ENCODE measurements at regions not wholly inside any gene's neighbourhood (a gene's known extent, or its start where the extent isn't known, plus 50 kb on each side); places are given as distances from the start of the nearest gene placed in this dataset.

DNA sequence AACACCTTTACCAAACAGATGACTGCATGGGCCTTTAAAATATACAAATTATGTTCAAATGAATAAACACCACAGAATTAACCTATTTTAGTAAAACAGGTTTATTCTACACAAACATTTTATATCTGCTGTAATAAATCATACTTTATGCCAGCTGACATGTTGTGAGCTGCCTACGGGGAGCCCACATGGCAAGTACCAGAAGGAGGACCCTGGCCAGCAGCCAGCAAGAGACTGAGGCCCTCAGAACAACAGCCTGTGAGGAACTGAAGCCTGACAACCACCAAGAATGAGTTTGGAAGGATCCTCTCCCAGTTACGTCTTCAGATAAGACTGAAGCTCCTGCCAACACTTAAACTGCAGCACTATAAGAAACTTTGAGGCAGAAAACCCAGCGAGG lies 377.0 kb downstream of the PDGFC start:
- Histone ChIP-seq H2AFZ (ENCODE audit: low read length) (no peak overlapping the region), H4K20me1 (ENCODE audit: insufficient read depth, low read length) (no peaks in the 10 kb centered on the region), H3K27ac (ENCODE audit: low read depth, low read length, poor library complexity, severe bottlenecking) (no peak overlapping the region), H3K9me3 (ENCODE audit: low read length) (no peaks in the 10 kb centered on the region), H3K79me2 (ENCODE audit: insufficient read depth, low read depth, low read length) (no peaks in the 10 kb centered on the region), H3K4me2 (ENCODE audit: low read length) (no peak overlapping the region), H3K4me3 (ENCODE audit: low read depth, low read length, poor library complexity, severe bottlenecking) (no peak overlapping the region), H3K36me3 (ENCODE audit: insufficient read depth, low read length) (no peaks in the 10 kb centered on the region), H3K9me2 (ENCODE audit: insufficient read depth, low read length) (no peaks in the 10 kb centered on the region), H3K4me1 (ENCODE audit: insufficient read depth, low read length, poor library complexity, severe bottlenecking) (no peaks in the 10 kb centered on the region)
- ChIA-PET POLR2A (no interaction called here), CTCF (ENCODE audit: unreplicated experiment) (no interaction called here)
- BruUV-seq (replicated peaks): no TSS peak
- TF ChIP-seq, protein P1, sequence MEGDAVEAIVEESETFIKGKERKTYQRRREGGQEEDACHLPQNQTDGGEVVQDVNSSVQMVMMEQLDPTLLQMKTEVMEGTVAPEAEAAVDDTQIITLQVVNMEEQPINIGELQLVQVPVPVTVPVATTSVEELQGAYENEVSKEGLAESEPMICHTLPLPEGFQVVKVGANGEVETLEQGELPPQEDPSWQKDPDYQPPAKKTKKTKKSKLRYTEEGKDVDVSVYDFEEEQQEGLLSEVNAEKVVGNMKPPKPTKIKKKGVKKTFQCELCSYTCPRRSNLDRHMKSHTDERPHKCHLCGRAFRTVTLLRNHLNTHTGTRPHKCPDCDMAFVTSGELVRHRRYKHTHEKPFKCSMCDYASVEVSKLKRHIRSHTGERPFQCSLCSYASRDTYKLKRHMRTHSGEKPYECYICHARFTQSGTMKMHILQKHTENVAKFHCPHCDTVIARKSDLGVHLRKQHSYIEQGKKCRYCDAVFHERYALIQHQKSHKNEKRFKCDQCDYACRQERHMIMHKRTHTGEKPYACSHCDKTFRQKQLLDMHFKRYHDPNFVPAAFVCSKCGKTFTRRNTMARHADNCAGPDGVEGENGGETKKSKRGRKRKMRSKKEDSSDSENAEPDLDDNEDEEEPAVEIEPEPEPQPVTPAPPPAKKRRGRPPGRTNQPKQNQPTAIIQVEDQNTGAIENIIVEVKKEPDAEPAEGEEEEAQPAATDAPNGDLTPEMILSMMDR (conservative IDR thresholded peaks at IDR 0.05; ENCODE audit: low read length): no peak
- TF ChIP-seq EZH2phosphoT487 (IDR thresholded peaks at IDR 0.05; ENCODE audit: borderline replicate concordance, low read depth, low read length): no peak
- no peak for DNase-seq (ENCODE audit: low spot score)
- intact Hi-C loops (cut with micrococcal nuclease; ENCODE audit: unreplicated experiment): no loop called here

DNA sequence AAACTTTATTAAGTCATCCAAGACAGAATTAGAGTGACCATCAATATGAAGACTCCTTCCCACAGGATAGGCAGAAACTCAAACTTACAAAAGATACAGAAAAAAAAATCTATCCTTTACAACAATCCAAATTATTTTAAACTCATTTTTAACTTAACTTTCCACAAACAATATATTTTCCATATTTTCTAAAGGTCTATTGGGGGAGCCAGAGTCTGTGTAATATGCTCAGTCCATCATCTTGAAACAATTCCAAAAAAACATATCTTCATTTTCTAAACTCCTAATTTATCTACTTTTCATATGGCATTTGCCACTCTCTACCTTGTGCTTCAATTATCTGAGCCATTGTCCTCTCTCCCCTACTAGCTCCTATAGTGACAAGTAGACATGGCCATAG lies 378.1 kb downstream of the PDGFC start:
- Histone ChIP-seq H3K9me2 (ENCODE audit: insufficient read depth, low read length) (no peaks in the 10 kb centered on the region), H2AFZ (ENCODE audit: low read length) (no peak overlapping the region), H3K4me2 (ENCODE audit: low read length) (no peak overlapping the region), H3K27ac (ENCODE audit: low read depth, low read length, poor library complexity, severe bottlenecking) (no peak overlapping the region), H3K4me1 (ENCODE audit: insufficient read depth, low read length, poor library complexity, severe bottlenecking) (no peaks in the 10 kb centered on the region), H3K36me3 (ENCODE audit: insufficient read depth, low read length) (no peaks in the 10 kb centered on the region), H3K9me3 (ENCODE audit: low read length) (no peaks in the 10 kb centered on the region), H3K4me3 (ENCODE audit: low read depth, low read length, poor library complexity, severe bottlenecking) (no peak overlapping the region), H3K79me2 (ENCODE audit: insufficient read depth, low read depth, low read length) (no peaks in the 10 kb centered on the region), H4K20me1 (ENCODE audit: insufficient read depth, low read length) (no peaks in the 10 kb centered on the region)
- POLR2A ChIA-PET: no interaction called here
- intact Hi-C loops (cut with micrococcal nuclease; ENCODE audit: unreplicated experiment): no loop called here
- BruUV-seq (replicated peaks): no TSS peak
- TF ChIP-seq EZH2phosphoT487 (IDR thresholded peaks at IDR 0.05; ENCODE audit: borderline replicate concordance, low read depth, low read length): no peak
- TF ChIP-seq, protein P1 (conservative IDR thresholded peaks at IDR 0.05; ENCODE audit: low read length): no peak
- DNase-seq (ENCODE audit: low spot score): no peak
- CTCF ChIA-PET (ENCODE audit: unreplicated experiment): no interaction called here

GRCh38 chr4:156591679-156592078 lies 379.9 kb downstream of the PDGFC start:
- no peak for TF ChIP-seq EZH2phosphoT487 (IDR thresholded peaks at IDR 0.05; ENCODE audit: borderline replicate concordance, low read depth, low read length)
- TF ChIP-seq, protein P1 (conservative IDR thresholded peaks at IDR 0.05; ENCODE audit: low read length): no peak
- no peaks in the 10 kb centered on the region for H3K4me1 ChIP-seq (ENCODE audit: insufficient read depth, low read length, poor library complexity, severe bottlenecking)
- BruUV-seq (replicated peaks): no TSS peak
- ChIA-PET POLR2A (no interaction called here), CTCF (ENCODE audit: unreplicated experiment) (no interaction called here)
- no peaks in the 10 kb centered on the region for H3K79me2 ChIP-seq (ENCODE audit: insufficient read depth, low read depth, low read length)
- H4K20me1 ChIP-seq (ENCODE audit: insufficient read depth, low read length): no peaks in the 10 kb centered on the region
- no peak for DNase-seq (ENCODE audit: low spot score)
- intact Hi-C loops (cut with micrococcal nuclease; ENCODE audit: unreplicated experiment): no loop called here
- no peak overlapping the region for H2AFZ ChIP-seq (ENCODE audit: low read length)
- H3K27ac ChIP-seq (ENCODE audit: low read depth, low read length, poor library complexity, severe bottlenecking): no peak overlapping the region
- H3K4me2 ChIP-seq (ENCODE audit: low read length): no peak overlapping the region
- H3K9me3 ChIP-seq (ENCODE audit: low read length): no peaks in the 10 kb centered on the region
- H3K36me3 ChIP-seq (ENCODE audit: insufficient read depth, low read length): no peaks in the 10 kb centered on the region
- no peak overlapping the region for H3K4me3 ChIP-seq (ENCODE audit: low read depth, low read length, poor library complexity, severe bottlenecking)
- H3K9me2 ChIP-seq (ENCODE audit: insufficient read depth, low read length): no peaks in the 10 kb centered on the region

Measured in OCI-LY7 (cell line).